Putamen (tissue), 1 donor: ENCODE measurements at regions not wholly inside any gene's neighbourhood (a gene's known extent, or its start where the extent isn't known, plus 50 kb on each side); places are given as distances from the start of the nearest gene placed in this dataset.

Experiments used
- DNase-seq: peaks from one replicate; pipeline ENCODE4 v3.0.0-alpha.2; 2016; ENCODE audit warnings: low spot score

- no peak for DNase-seq
Measured at GRCh38 chr4:107317611-107318010, 281.5 kb upstream of the DKK2 start.

DNA sequence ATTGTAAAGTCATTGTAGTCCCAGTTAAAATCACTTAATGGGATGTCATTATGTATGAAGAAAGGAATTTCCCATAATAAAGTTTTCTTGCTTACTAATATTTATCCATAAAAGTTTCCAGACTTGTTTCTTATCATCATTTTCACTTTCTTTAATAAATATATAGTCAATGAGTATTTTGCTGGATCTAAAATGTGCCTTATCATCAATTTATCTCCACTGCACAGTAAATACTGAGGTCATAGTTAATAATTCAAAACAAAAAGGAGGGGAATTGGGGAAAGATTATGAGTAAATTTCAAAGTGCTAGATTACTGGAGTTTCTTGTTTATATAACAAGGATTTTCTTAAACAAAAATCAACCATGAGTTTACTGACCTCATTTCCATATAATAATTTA, 279.5 kb upstream of the DKK2 start:
- DNase-seq: no peak

DNA sequence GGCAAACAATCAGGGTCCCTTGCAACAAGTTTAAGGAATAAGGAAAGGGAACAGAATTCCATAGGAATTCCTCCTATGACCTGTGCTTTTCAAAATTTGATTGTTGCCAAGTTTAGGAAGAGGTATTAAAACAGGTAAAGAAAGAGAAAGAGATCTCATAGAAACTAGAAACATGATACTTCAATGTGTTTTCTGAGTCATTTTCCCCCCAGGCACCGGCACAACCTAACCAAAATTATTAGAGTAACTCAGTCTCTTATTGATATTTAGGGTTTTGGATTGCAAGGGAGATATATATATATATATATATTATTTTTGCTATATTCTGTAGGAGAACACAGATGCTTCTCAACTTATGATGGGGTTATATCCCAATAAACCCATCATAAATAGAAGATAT, 278.0 kb upstream of the DKK2 start:
- no peak for DNase-seq

GRCh38 chr4:107312366-107312765, 276.3 kb upstream of the DKK2 start:
- DNase-seq: no peak

- DNase-seq: no peak
Measured at GRCh38 chr4:107304699-107305286, 268.7 kb upstream of the DKK2 start.

- no peak for DNase-seq
Measured at GRCh38 chr4:107299646-107300045, 263.5 kb upstream of the DKK2 start.

DNA sequence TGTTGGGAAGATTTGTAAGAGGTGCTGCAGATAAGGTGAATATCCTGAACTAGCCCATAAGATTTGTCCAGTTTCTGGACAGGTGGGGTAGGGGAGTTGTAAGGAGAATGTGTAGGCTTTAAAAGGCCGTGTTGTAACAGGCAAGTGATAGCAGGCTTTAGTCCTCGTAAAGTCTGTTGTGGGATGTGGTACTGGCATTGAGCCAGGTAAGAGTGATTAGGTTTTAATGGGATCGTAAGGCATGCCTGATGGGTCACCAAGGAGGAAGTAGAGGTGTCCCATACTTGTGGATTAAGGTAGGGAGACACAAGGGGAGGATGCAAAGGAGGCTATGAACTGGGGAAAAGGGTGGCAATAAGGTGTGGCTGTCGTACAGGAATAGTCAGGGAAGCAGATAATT, 256.9 kb upstream of the DKK2 start:
- DNase-seq: no peak

- DNase-seq: no peak
Measured at GRCh38 chr4:107283587-107284559, 247.8 kb upstream of the DKK2 start.

GRCh38 chr4:107279733-107280132, 243.6 kb upstream of the DKK2 start:
- DNase-seq: no peak

DNA sequence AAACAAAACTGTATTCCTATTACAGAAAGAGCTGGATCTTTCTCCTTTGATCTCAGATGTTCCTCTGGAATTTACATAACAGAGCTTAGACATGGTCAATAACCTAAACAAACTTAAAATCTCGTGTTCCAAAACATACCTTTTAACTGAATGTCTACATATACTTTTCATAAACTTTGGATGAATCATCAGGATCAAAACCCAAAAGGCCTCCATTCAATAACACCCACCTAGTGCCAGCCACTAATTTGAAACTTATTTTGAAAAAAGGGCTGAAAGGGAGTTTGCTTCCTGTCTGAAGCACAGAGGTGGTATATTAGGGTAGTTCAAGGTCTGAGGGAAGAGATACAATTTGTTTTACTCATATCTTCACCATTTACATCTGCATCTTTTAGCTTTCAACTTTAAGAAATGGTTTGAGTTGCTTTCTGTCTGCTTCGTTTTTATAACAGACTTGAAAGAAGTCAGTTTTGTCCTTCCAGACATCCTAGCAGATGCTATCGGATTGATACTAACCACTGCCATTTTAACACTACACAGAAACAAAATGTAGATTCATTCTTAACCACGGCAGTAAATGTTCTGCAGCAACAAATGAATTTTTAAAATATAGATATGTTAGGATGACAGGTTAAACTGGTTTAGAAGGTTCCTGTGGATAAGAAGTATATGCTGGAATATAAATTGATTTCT, 242.8 kb upstream of the DKK2 start:
- DNase-seq: no peak

- no peak for DNase-seq
Measured at GRCh38 chr4:107276052-107276451, 239.9 kb upstream of the DKK2 start.

DNA sequence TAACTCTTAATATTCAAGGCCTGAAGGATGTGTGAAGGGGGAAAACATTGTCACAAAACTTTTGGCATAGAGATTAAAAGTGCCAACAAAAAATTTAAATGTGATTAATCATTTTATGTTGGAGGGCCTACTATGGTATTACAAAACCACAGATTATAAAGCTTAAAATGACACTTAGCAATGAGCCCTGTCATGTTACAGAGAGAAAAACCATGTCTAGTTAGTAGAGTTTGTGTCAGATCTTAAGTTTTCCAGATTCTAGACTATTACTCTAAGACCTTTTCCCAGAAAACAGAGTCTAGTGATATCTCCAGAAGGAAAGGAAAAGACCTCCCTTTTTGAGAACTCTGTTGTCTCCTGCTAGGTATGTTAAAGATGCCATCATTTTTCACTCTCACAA, 239.1 kb upstream of the DKK2 start:
- no peak for DNase-seq

DNA sequence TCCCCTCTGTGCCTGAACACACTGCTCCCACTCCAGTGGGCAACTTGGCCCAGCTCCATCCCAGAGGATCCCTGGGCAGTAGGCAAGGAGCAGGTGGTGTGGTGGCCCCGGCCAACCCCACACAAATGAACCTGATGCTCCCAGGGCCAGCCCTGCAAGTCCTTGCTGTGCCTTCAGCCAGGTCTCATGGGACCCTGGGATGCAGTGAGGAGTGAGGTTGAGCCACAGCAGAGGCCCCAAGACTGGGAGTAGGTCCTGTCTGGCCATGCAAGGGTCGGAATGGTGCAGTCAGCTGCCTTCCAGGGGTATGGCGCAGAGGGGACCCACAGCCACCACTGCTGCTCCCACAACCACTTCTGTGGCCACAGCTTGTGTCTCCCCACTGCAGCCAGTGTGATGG, 234.5 kb upstream of the DKK2 start:
- no peak for DNase-seq

- DNase-seq: no peak
Measured at GRCh38 chr4:107269175-107269574, 233.1 kb upstream of the DKK2 start.

DNA sequence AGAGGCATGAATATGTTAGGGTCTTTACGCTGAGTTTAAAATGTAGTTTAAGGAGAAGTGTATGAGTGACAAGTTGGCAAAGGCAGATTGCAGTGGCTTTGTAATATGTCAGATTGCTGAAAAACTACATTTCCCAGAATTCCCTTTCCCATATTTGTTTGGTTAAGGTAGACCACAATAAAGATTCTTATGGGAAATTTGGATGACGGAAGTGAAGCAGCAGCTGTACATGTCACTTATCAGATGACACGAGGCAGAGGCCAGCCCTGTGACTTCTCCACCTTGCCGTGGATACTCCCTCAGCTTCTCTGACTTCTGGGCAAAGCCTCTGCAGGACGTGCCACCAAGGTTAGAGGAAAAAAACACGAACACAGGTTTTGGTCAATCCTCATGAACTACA, 229.7 kb upstream of the DKK2 start:
- no peak for DNase-seq

DNA sequence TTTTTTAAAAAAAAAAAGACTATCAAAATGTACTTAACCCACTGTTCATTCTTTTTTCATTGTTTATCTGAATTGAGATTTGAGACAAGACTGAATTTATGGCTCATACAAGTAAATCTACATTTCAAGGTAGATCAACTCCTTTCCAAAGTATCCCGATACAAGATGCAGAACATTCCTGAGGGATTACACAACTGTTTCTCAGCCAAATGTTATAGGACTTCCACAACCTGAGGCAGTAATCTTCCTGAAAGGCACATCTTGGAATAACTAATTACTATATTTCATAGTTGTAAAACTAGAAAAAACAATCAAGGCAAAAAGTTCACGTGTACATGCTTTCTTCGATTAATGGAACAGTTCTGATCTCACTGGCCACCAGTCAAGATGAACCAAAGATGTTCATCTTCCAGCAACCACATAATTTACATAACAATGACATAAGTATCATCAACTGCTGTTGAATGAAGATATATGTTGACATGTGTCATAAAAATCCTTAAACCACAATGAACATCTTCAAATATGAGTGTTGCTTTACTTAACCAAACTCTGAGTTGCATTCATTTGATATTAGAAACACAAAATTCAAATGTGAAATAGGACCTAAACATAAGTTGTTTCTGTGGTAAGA, 225.2 kb upstream of the DKK2 start:
- DNase-seq: no peak

DNA sequence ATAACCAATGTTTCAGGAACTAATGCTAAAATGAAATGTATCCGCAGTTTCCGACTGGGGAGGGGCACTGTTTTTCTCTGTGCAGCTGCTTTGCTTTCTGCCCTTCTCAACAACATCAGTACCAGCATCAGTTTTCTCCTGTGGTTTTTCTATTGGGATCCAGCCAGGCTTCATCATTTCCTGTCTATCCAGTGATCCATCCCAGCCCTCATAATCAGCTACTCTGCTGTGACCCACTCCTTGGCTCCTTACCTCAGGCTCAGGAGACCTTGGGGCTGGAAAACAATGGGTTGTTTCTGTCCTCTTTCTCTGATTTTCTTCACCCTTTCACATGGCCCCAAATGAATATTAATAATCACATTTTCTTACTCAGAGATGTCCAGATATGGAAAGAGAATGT, 222.2 kb upstream of the DKK2 start:
- no peak for DNase-seq

DNA sequence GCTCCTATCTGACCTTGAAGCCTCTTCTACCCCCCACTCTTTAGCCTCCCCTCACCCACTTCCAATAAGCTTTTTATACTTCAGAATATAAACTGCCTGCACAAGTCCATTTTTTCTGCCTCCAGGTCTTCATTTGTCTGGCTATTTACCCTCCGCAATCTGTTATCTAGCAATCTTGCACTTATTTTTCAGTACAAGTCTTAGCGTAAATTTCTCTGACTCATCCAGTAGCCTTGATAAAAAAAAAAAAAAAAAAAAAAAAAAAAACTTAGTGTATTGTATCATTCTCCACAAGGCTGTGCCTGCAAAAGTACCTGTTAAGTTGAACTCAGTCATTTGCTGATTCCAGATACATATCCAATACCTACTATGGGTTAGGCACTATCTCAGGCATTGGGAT, 219.5 kb upstream of the DKK2 start:
- DNase-seq: no peak

GRCh38 chr4:107255114-107255513, 219.0 kb upstream of the DKK2 start:
- DNase-seq: no peak

DNA sequence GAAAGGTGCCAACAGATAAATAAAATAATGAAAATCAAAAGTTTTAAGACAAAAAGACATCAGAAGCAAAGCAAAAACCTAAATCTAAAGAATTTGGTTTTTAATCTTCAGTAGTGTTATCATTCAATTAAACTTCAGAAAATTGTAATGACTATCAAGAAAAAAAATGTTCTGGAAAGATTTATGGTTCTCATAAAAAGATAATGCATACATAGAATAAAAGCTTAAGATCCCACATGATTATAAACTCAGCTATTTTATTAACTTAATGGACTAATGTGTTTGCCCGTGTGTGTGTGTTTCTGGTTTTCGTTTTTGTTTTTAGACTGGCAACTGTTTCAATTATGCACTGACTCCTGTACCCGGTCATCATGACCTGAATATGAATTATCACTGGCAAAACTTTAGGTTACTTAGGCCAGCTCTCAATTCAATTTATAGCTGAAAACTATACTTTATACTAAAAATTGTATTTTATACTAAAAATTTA, 217.5 kb upstream of the DKK2 start:
- DNase-seq: no peak

GRCh38 chr4:107253090-107253489, 217.0 kb upstream of the DKK2 start:
- no peak for DNase-seq

DNA sequence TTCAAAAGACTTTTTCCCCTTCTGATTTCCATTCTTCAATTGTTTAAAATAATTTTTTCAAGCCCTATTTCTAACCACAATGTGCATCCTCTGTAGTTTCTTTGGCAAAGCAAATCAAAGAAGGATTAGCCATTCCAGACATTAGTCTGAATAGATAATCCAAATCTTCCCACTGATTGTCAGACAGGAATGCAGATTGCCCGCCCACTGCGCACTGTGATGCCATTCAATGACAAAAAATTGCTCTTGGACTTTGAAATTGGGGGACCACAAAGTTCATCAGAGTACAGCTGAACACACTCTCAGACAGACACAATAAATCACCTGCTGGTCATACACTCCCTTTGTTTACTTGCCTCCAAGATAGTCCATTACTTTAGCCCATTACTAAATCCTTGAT, 216.5 kb upstream of the DKK2 start:
- no peak for DNase-seq
